ENCODE measurements at regions not wholly inside any gene's neighbourhood (a gene's known extent, or its start where the extent isn't known, plus 50 kb on each side); places are given as distances from the start of the nearest gene placed in this dataset.

DNA sequence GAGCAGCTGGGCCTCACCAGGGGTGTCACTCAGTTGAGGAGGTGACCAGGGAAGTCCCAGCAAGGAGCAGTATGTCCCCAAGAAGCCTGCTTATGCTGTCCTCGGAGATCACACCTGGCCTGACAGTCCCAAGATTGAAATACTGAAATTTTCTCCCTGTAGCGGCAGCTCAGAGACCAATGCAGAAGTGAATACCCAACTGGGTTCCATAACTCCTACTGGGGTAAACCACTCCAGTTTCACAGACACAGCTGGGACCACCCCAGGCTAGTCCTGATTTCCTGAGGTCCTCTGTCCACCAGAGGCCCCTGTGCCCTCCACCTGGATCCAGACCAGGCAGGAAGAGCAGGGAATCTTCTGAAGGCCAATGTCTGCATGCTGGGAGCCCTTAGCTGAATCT lies 298.1 kb downstream of the ZEB1 start:
- H3K36me3 ChIP-seq (ENCODE audit: control insufficient read depth, low read length): no peaks in the 10 kb centered on the region
- no peak overlapping the region for H3K4me3 ChIP-seq (ENCODE audit: low read length)

DNA sequence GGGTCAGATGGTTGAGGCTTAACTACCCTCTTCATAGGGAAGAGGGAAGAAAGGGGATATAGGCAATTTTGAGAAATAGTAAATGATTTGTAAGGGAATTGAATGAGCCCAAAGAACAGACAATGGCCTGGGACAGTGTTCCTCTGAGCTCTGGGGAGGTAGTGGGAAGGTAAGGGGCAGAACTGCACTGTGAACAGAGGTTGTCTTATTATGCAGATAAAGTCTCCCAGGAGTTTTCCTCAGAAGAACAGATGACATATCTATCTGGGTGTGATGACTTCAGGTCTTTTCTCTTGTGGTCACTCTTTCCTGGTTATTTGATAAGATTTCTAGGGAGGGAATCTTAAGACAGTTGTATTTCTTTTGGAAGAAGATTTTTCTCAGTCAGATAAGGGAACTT lies 296.1 kb downstream of the ZEB1 start:
- H3K27me3 ChIP-seq (ENCODE audit: control insufficient read depth, low read length): 0 out of 2 replicates have a peak, but pooled peaks cover 9% of the 10 kb centered on the region
- no peaks in the 10 kb centered on the region for H3K36me3 ChIP-seq (ENCODE audit: control insufficient read depth, low read length)
- H3K9me2 ChIP-seq (replicated peaks; ENCODE audit: control insufficient read depth, low read length): no peaks in the 10 kb centered on the region
- no peaks in the 10 kb centered on the region for H3F3A ChIP-seq (ENCODE audit: control insufficient read depth, insufficient read depth)
- no peaks in the 10 kb centered on the region for H4K20me1 ChIP-seq (ENCODE audit: control insufficient read depth, insufficient read depth, low read depth, low read length)
- H3K4me2 ChIP-seq (ENCODE audit: low read length): no peak overlapping the region
- no peak overlapping the region for H3K27ac ChIP-seq (ENCODE audit: low read depth, low read length)
- TF ChIP-seq, protein P1, sequence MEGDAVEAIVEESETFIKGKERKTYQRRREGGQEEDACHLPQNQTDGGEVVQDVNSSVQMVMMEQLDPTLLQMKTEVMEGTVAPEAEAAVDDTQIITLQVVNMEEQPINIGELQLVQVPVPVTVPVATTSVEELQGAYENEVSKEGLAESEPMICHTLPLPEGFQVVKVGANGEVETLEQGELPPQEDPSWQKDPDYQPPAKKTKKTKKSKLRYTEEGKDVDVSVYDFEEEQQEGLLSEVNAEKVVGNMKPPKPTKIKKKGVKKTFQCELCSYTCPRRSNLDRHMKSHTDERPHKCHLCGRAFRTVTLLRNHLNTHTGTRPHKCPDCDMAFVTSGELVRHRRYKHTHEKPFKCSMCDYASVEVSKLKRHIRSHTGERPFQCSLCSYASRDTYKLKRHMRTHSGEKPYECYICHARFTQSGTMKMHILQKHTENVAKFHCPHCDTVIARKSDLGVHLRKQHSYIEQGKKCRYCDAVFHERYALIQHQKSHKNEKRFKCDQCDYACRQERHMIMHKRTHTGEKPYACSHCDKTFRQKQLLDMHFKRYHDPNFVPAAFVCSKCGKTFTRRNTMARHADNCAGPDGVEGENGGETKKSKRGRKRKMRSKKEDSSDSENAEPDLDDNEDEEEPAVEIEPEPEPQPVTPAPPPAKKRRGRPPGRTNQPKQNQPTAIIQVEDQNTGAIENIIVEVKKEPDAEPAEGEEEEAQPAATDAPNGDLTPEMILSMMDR (IDR thresholded peaks at IDR 0.05; ENCODE audit: low read depth, low read length, poor library complexity, severe bottlenecking): no peak
- no peak for TF ChIP-seq EZH2phosphoT487 (IDR thresholded peaks at IDR 0.05; ENCODE audit: borderline replicate concordance, low read length)
- no peaks in the 10 kb centered on the region for H3K9me3 ChIP-seq (ENCODE audit: control insufficient read depth, insufficient read depth, low read length)
- no peaks in the 10 kb centered on the region for H3K4me1 ChIP-seq (ENCODE audit: control insufficient read depth, low read length)
- H3K79me2 ChIP-seq (ENCODE audit: control insufficient read depth, low read length): no peaks in the 10 kb centered on the region
- H3K4me3 ChIP-seq (ENCODE audit: low read length): no peak overlapping the region

More for the DNA sequence above, 298.1 kb downstream of the ZEB1 start:
- Histone ChIP-seq H3K4me1 (ENCODE audit: control insufficient read depth, low read length) (no peaks in the 10 kb centered on the region), H3K9me3 (ENCODE audit: control insufficient read depth, insufficient read depth, low read length) (no peaks in the 10 kb centered on the region), H3K4me2 (ENCODE audit: low read length) (no peak overlapping the region), H3K27me3 (ENCODE audit: control insufficient read depth, low read length) (0 out of 2 replicates have a peak, but pooled peaks cover 9% of the 10 kb centered on the region), H4K20me1 (ENCODE audit: control insufficient read depth, insufficient read depth, low read depth, low read length) (no peaks in the 10 kb centered on the region), H3K79me2 (ENCODE audit: control insufficient read depth, low read length) (no peaks in the 10 kb centered on the region), H3F3A (ENCODE audit: control insufficient read depth, insufficient read depth) (no peaks in the 10 kb centered on the region), H3K27ac (ENCODE audit: low read depth, low read length) (no peak overlapping the region), H3K9me2 (replicated peaks; ENCODE audit: control insufficient read depth, low read length) (no peaks in the 10 kb centered on the region)
- no peak for TF ChIP-seq EZH2phosphoT487 (IDR thresholded peaks at IDR 0.05; ENCODE audit: borderline replicate concordance, low read length)
- TF ChIP-seq, protein P1 (IDR thresholded peaks at IDR 0.05; ENCODE audit: low read depth, low read length, poor library complexity, severe bottlenecking): no peak

DNA sequence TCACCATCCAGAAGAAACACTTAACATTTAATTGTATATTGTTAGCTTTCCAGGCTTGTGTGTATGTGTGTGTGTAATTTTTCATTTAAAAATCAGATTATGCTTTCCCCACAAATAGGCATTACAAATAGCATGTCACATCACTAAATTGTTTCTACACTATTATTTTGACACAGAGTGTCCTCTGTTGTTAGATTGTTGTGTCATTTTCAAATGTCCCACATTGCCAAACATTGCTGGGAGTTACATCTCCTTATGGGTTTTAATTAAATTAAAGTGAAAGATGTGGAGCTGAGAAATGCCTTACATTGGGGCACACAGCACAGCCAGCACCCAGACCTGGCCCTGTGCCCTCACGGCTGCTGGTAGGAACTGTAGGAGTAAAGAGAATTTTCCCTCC lies 295.6 kb downstream of the ZEB1 start:
- H3K4me3 ChIP-seq (ENCODE audit: low read length): no peak overlapping the region
- H4K20me1 ChIP-seq (ENCODE audit: control insufficient read depth, insufficient read depth, low read depth, low read length): no peaks in the 10 kb centered on the region
- TF ChIP-seq EZH2phosphoT487 (IDR thresholded peaks at IDR 0.05; ENCODE audit: borderline replicate concordance, low read length): no peak
- TF ChIP-seq, protein P1 (IDR thresholded peaks at IDR 0.05; ENCODE audit: low read depth, low read length, poor library complexity, severe bottlenecking): no peak
- no peaks in the 10 kb centered on the region for H3K4me1 ChIP-seq (ENCODE audit: control insufficient read depth, low read length)
- no peak overlapping the region for H3K27ac ChIP-seq (ENCODE audit: low read depth, low read length)
- 0 out of 2 replicates have a peak, but pooled peaks cover 10% of the 10 kb centered on the region for H3K27me3 ChIP-seq (ENCODE audit: control insufficient read depth, low read length)
- H3K36me3 ChIP-seq (ENCODE audit: control insufficient read depth, low read length): no peaks in the 10 kb centered on the region
- no peaks in the 10 kb centered on the region for H3K9me2 ChIP-seq (replicated peaks; ENCODE audit: control insufficient read depth, low read length)
- no peak overlapping the region for H3K4me2 ChIP-seq (ENCODE audit: low read length)
- H3K79me2 ChIP-seq (ENCODE audit: control insufficient read depth, low read length): no peaks in the 10 kb centered on the region
- no peaks in the 10 kb centered on the region for H3K9me3 ChIP-seq (ENCODE audit: control insufficient read depth, insufficient read depth, low read length)
- H3F3A ChIP-seq (ENCODE audit: control insufficient read depth, insufficient read depth): no peaks in the 10 kb centered on the region
